H1 (cell line): ENCODE measurements at regions not wholly inside any gene's neighbourhood (a gene's known extent, or its start where the extent isn't known, plus 50 kb on each side); places are given as distances from the start of the nearest gene placed in this dataset.

Source experiments
- CTCF ChIA-PET: fragments of 300-600 bp; sonication (Branson Sonifier 250); formaldehyde crosslinking; loops from one replicate; lab custom pipeline; 2021; ENCODE audit not compliant: partially characterized antibody; lab: Charles Lee
- POLR2A ChIA-PET: fragments of 300-600 bp; sonication (Branson Sonifier 250); formaldehyde crosslinking; loops from one replicate; lab custom pipeline; 2021; ENCODE audit warnings: inconsistent platforms; ENCODE audit not compliant: partially characterized antibody; lab: Charles Lee
- DNase-seq, 2 experiments: peaks; one replicate each; pipeline versions ENCODE4 v3.0.0 to v3.0.0-alpha.2; 2010 to 2022; ENCODE audit warnings: low spot score in 2 of 2, low read depth in 1 of 2, mixed read lengths in 1 of 2
- FAIRE-seq: peaks from 2 replicates; lab custom pipeline; 2011; peaks lifted over from hg19 to GRCh38; lab: Jason Lieb, UNC
- H2AFZ ChIP-seq: 2 replicates; pipeline ENCODE4 v1.8.1; 2012; ENCODE audit warnings: low read length, inconsistent platforms
- H2AK5ac ChIP-seq: 2 replicates; pipeline ENCODE4 v1.6.1; 2013; ENCODE audit warnings: low read depth, low read length
- H2BK120ac ChIP-seq: replicated peaks from 2 replicates; pipeline ENCODE3; 2013; ENCODE audit warnings: low read depth, low read length, inconsistent platforms
- H2BK12ac ChIP-seq: 2 replicates; pipeline ENCODE4 v1.6.1; 2013; ENCODE audit warnings: low read depth, low read length
- H2BK15ac ChIP-seq: 2 replicates; pipeline ENCODE4 v1.6.1; 2013; ENCODE audit warnings: low read length
- H2BK20ac ChIP-seq: 2 replicates; pipeline ENCODE4 v1.6.1; 2013; ENCODE audit warnings: low read length
- H2BK5ac ChIP-seq: 2 replicates; pipeline ENCODE4 v1.6.1; 2013; ENCODE audit warnings: low read depth, low read length
- H3K14ac ChIP-seq: 2 replicates; pipeline ENCODE4 v1.6.1; 2013; ENCODE audit warnings: inconsistent platforms; ENCODE audit not compliant: insufficient read length
- H3K18ac ChIP-seq: 2 replicates; pipeline ENCODE4 v1.6.1; 2013; ENCODE audit warnings: low read length; ENCODE audit errors: extremely low read depth
- H3K23ac ChIP-seq: 2 replicates; pipeline ENCODE4 v1.6.1; 2013; ENCODE audit warnings: inconsistent platforms; ENCODE audit not compliant: insufficient read length
- H3K23me2 ChIP-seq: 2 replicates; pipeline ENCODE4 v1.6.1; 2013; ENCODE audit warnings: low read depth, low read length
- H3K27ac ChIP-seq: 2 replicates; pipeline ENCODE4 v1.6.1; 2011; ENCODE audit warnings: low read depth, low read length, inconsistent platforms
- H3K27me3 ChIP-seq, 4 experiments: replicated peaks in 1 of 4; 1 replicate in 1 of 4; 2 replicates in 3 of 4; pipeline versions ENCODE4 v1.6.1 to v1.8.1; 2011 to 2013; ENCODE audit warnings: low read length in 3 of 4, mild to moderate bottlenecking in 3 of 4, inconsistent platforms in 2 of 4, mixed read lengths in 2 of 4, moderate library complexity in 1 of 4; ENCODE audit not compliant: control insufficient read depth in 3 of 4, insufficient read depth in 3 of 4; ENCODE audit errors: extremely low read depth in 1 of 4
- H3K36me3 ChIP-seq, 4 experiments: 2 replicates each; pipeline versions ENCODE4 v1.6.1 to v1.8.1; 2011 to 2013; ENCODE audit warnings: mild to moderate bottlenecking in 4 of 4, low read length in 3 of 4, moderate library complexity in 2 of 4, control low read depth in 1 of 4, inconsistent platforms in 1 of 4; ENCODE audit not compliant: insufficient read depth in 4 of 4, control insufficient read depth in 2 of 4
- H3K4ac ChIP-seq: replicated peaks from 2 replicates; pipeline ENCODE3; 2013; ENCODE audit warnings: low read length, low read depth, mixed read lengths, inconsistent platforms; ENCODE audit not compliant: insufficient read length
- H3K4me1 ChIP-seq, 4 experiments: replicated peaks in 1 of 4; 1 replicate in 1 of 4; 2 replicates in 3 of 4; pipeline versions ENCODE4 v1.6.1 to v1.8.1; 2011 to 2013; ENCODE audit warnings: low read length in 3 of 4, inconsistent platforms in 2 of 4, mixed read lengths in 1 of 4; ENCODE audit not compliant: insufficient read depth in 4 of 4, control insufficient read depth in 3 of 4
- H3K4me2 ChIP-seq, 2 experiments: 2 replicates each; pipeline versions ENCODE4 v1.6.1 to v1.8.1; 2011 to 2013; ENCODE audit warnings: low read depth in 2 of 2, low read length in 2 of 2, control low read depth in 1 of 2, inconsistent platforms in 1 of 2, mild to moderate bottlenecking in 1 of 2; ENCODE audit not compliant: insufficient read depth in 1 of 2
- H3K4me3 ChIP-seq, 4 experiments: fragments of 200-600, 300-600 bp in 1 of 4; sonication (generic), shearing (Covaris generic), sonication (Bioruptor Twin) in 1 of 4; 2 replicates each; pipeline versions ENCODE4 v1.5.1 to v1.8.1; 2011 to 2016; ENCODE audit warnings: low read length in 4 of 4, low read depth in 3 of 4, control low read depth in 2 of 4, inconsistent platforms in 2 of 4, mild to moderate bottlenecking in 2 of 4, mixed read lengths in 1 of 4, moderate library complexity in 1 of 4; ENCODE audit not compliant: insufficient read depth in 2 of 4; ENCODE audit errors: extremely low read depth in 1 of 4
- H3K56ac ChIP-seq: replicated peaks from 2 replicates; pipeline ENCODE3; 2013; ENCODE audit warnings: low read depth, mild to moderate bottlenecking, mixed read lengths, low read length, inconsistent platforms; ENCODE audit not compliant: insufficient read length
- H3K79me1 ChIP-seq: 2 replicates; pipeline ENCODE4 v1.6.1; 2013; ENCODE audit warnings: low read depth, low read length, control low read depth
- H3K79me2 ChIP-seq, 2 experiments: 2 replicates each; pipeline versions ENCODE4 v1.6.1 to v1.8.1; 2012 to 2013; ENCODE audit warnings: low read length in 2 of 2, mild to moderate bottlenecking in 2 of 2, inconsistent platforms in 1 of 2; ENCODE audit not compliant: insufficient read depth in 2 of 2, control insufficient read depth in 1 of 2
- H3K9ac ChIP-seq, 4 experiments: replicated peaks in 1 of 4; 1 replicate in 1 of 4; 2 replicates in 3 of 4; pipeline versions ENCODE4 v1.6.1 to v1.8.1; 2011 to 2013; ENCODE audit warnings: low read depth in 3 of 4, low read length in 3 of 4, control low read depth in 2 of 4, mild to moderate bottlenecking in 2 of 4, moderate library complexity in 2 of 4, inconsistent platforms in 1 of 4; ENCODE audit errors: extremely low read depth in 1 of 4
- H3K9me3 ChIP-seq, 2 experiments: 2 replicates each; pipeline versions ENCODE4 v1.6.1 to v1.8.1; 2012 to 2013; ENCODE audit warnings: mild to moderate bottlenecking in 2 of 2, moderate library complexity in 2 of 2, control low read depth in 1 of 2, inconsistent platforms in 1 of 2, low read depth in 1 of 2, low read length in 1 of 2, mixed read lengths in 1 of 2; ENCODE audit not compliant: insufficient read depth in 2 of 2
- H4K20me1 ChIP-seq, 2 experiments: replicated peaks in 1 of 2; 2 replicates each; pipeline versions ENCODE3 to v1.8.1; 2011 to 2013; ENCODE audit warnings: inconsistent platforms in 2 of 2, low read length in 2 of 2, mild to moderate bottlenecking in 1 of 2; ENCODE audit not compliant: insufficient read depth in 2 of 2, control insufficient read depth in 1 of 2
- H4K5ac ChIP-seq: 2 replicates; pipeline ENCODE4 v1.6.1; 2013; ENCODE audit warnings: low read length, low read depth, mixed read lengths, inconsistent platforms; ENCODE audit not compliant: insufficient read length
- H4K8ac ChIP-seq: 2 replicates; pipeline ENCODE4 v1.8.0; 2013; ENCODE audit warnings: mild to moderate bottlenecking, moderate library complexity, low read length, inconsistent platforms; ENCODE audit not compliant: insufficient read depth; ENCODE audit errors: extremely low read depth
- H4K91ac ChIP-seq: replicated peaks from 2 replicates; pipeline ENCODE3; 2013; ENCODE audit warnings: low read length, mixed read lengths, inconsistent platforms; ENCODE audit not compliant: insufficient read length
- BRCA1 ChIP-seq: IDR thresholded peaks from 2 replicates; pipeline ENCODE4 v1.6.1; 2012; ENCODE audit warnings: low read depth, low read length, improper control_type of control experiment
- CBX8 ChIP-seq: fragments of 300-800, 300-1000 bp; sonication (generic); IDR thresholded peaks from 2 replicates; pipeline ENCODE4 v1.7.1; 2016; ENCODE audit warnings: low read depth, low read length, borderline replicate concordance
- CHD2 ChIP-seq: IDR thresholded peaks from 2 replicates; pipeline ENCODE4 v1.6.1; 2012; ENCODE audit warnings: low read length, improper control_type of control experiment
- EZH2 ChIP-seq: fragments of 200-600 bp; sonication (generic); IDR thresholded peaks from 2 replicates; pipeline ENCODE4 v1.7.1; 2012; ENCODE audit warnings: low read depth, mild to moderate bottlenecking, moderate library complexity, low read length, inconsistent platforms; ENCODE audit not compliant: severe bottlenecking
- HDAC2 ChIP-seq, 2 experiments: fragments of 300-600 bp in 1 of 2; sonication (generic) in 1 of 2; IDR thresholded peaks; 2 replicates each; pipeline ENCODE4 v1.6.1; 2011 to 2012; ENCODE audit warnings: low read depth in 2 of 2, low read length in 2 of 2, mild to moderate bottlenecking in 2 of 2, moderate library complexity in 2 of 2, borderline replicate concordance in 1 of 2, inconsistent platforms in 1 of 2
- JUN ChIP-seq: IDR thresholded peaks from 2 replicates; pipeline ENCODE4 v1.6.1; 2011; ENCODE audit warnings: low read depth, mild to moderate bottlenecking, improper control_type of control experiment, low read length
- POLR2A ChIP-seq, 2 experiments: IDR thresholded peaks; 1 replicate in 1 of 2; 2 replicates in 1 of 2; pipeline ENCODE4 v1.6.1; 2011; ENCODE audit warnings: low read depth in 2 of 2, low read length in 2 of 2, mild to moderate bottlenecking in 2 of 2; ENCODE audit errors: control extremely low read depth in 1 of 2
- POLR2AphosphoS5 ChIP-seq: IDR thresholded peaks from 2 replicates; pipeline ENCODE4 v1.6.1; 2011; ENCODE audit warnings: low read depth, low read length
- RFX5 ChIP-seq: IDR thresholded peaks from 2 replicates; pipeline ENCODE4 v1.6.1; 2011; ENCODE audit warnings: low read depth, low read length, improper control_type of control experiment, borderline replicate concordance
- RXRA ChIP-seq: IDR thresholded peaks from 2 replicates; pipeline ENCODE4 v1.6.1; 2011; ENCODE audit warnings: low read depth, mild to moderate bottlenecking, low read length, moderate library complexity; ENCODE audit not compliant: insufficient read depth
- SP2 ChIP-seq: IDR thresholded peaks from 2 replicates; pipeline ENCODE4 v1.6.1; 2012; ENCODE audit warnings: mild to moderate bottlenecking, low read length, inconsistent platforms
- YY1 ChIP-seq: IDR thresholded peaks from 2 replicates; pipeline ENCODE4 v1.6.1; 2011; ENCODE audit warnings: low read depth, mild to moderate bottlenecking, low read length
- WGBS, 2 experiments: shearing (Covaris generic) in 1 of 2; methylation state at CpG; one replicate each; pipeline versions ENCODE4 v1.1.6 to v1.1.7; 2013 to 2015; ENCODE audit warnings: low lambda C conversion rate in 2 of 2, mixed read lengths in 2 of 2, inconsistent platforms in 1 of 2, low coverage in 1 of 2, missing lambda C conversion rate in 1 of 2; ENCODE audit not compliant: insufficient replicate concordance in 2 of 2, insufficient coverage in 1 of 2, insufficient read length in 1 of 2; ENCODE audit errors: extremely low coverage in 1 of 2, missing lambda C conversion rate in 1 of 2; 5-methylcytosine and 5-hydroxymethylcytosine counted together
- TF ChIP-seq, protein P1 (sequence below): IDR thresholded peaks from 2 replicates; pipeline ENCODE4 v1.6.1; 2011; ENCODE audit warnings: low read depth, mild to moderate bottlenecking, low read length; ENCODE audit not compliant: insufficient read depth

DNA sequence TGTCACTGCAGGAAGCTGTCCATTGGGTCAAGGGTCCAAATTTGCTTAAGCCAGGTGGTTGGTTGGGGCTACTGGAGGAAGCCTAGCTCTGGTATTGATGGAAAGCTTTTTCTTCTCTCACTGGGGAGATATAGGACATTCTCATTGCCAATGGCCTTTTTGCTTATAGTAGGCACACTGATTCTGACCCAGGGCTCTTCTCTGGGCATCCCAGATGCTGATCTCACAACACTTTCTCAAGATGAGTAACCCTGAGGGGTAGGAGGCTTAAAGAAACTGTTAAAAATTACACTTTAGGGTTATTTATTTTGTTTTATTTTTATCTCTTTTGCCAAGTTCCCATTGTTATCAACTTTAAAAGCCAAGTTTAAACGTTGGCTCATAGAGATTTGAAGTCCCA is 337.8 kb downstream of the LRRC3B start:
- Histone ChIP-seq H2BK15ac (no peak overlapping the region), H3K4me2 (no peak overlapping the region), H3K56ac (no peak overlapping the region), H3K27ac (no peak overlapping the region), H3K36me3 (no peaks in the 10 kb centered on the region), H3K4ac (no peak overlapping the region), H3K23ac (no peak overlapping the region), H2AK5ac (no peak overlapping the region), H3K23me2 (no peaks in the 10 kb centered on the region), H4K20me1 (no peaks in the 10 kb centered on the region), H2BK20ac (no peak overlapping the region), H3K27me3 (no peaks in the 10 kb centered on the region), H3K4me1 (no peaks in the 10 kb centered on the region), H2BK120ac (no peak overlapping the region), H3K14ac (no peak overlapping the region), H3K79me1 (no peaks in the 10 kb centered on the region), H2BK12ac (no peak overlapping the region), H3K9ac (no peak overlapping the region), H4K91ac (no peak overlapping the region), H2AFZ (no peak overlapping the region), H3K9me3 (peaks cover 0 to 4% of the 10 kb centered on the region in 2 experiments; a peak in 1 of 4 replicates), H3K4me3 (no peak overlapping the region), H3K79me2 (no peaks in the 10 kb centered on the region), H4K8ac (no peak overlapping the region), H2BK5ac (no peak overlapping the region), H3K18ac (no peak overlapping the region), H4K5ac (no peak overlapping the region)
- DNase-seq (no peak), FAIRE-seq (no peak)
- ChIA-PET CTCF (interaction anchor here (0.8 kb wide), 1 partner anchor 177 kb away, joined by 3 read pairs; no protein-coding TSS in a partner anchor), POLR2A (no interaction called here)
- TF ChIP-seq YY1 (no peak), EZH2 (no peak), BRCA1 (no peak), CBX8 (no peak), CHD2 (no peak), POLR2AphosphoS5 (no peak), HDAC2 (IDR thresholded peaks at IDR 0.05; ENCODE audit: borderline replicate concordance in 1 of 2, low read depth in 2 of 2, low read length in 2 of 2) (no peak), RFX5 (no peak), POLR2A (IDR thresholded peaks at IDR 0.05; ENCODE audit: control extremely low read depth in 1 of 2, low read depth in 2 of 2, low read length in 2 of 2) (no peak), SP2 (no peak), RXRA (no peak), JUN (no peak)
- TF ChIP-seq, protein P1, sequence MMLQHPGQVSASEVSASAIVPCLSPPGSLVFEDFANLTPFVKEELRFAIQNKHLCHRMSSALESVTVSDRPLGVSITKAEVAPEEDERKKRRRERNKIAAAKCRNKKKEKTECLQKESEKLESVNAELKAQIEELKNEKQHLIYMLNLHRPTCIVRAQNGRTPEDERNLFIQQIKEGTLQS: no peak
- 95% methylated on average over 1 of the region's 1 CpG; no CpG with 5 or more reads in 1 of the 2 experiments for WGBS, 2 experiments
